WTC11 (cell line): ENCODE measurements at regions not wholly inside any gene's neighbourhood (a gene's known extent, or its start where the extent isn't known, plus 50 kb on each side); places are given as distances from the start of the nearest gene placed in this dataset.

Source experiments
- ATAC-seq: fragments of 200-7000 bp; cut with Tn5 transposase; 2 replicates; pipeline ENCODE4 v1.10.0; 2021; ENCODE audit warnings: mild to moderate bottlenecking, moderate library complexity
- CTCF ChIA-PET: fragments of 300-600 bp; sonication (Branson Sonifier 250); formaldehyde crosslinking; loops from one replicate; lab custom pipeline; 2021; ENCODE audit warnings: antibody characterized with exemption; lab: Charles Lee
- POLR2A ChIA-PET: fragments of 350-600 bp; sonication (Branson Sonifier 250); formaldehyde crosslinking; loops from one replicate; lab custom pipeline; 2021; ENCODE audit warnings: antibody characterized with exemption; lab: Charles Lee
- DNase-seq: peaks from one replicate; pipeline ENCODE4 v3.0.0; 2021; ENCODE audit warnings: low spot score
- H3K27ac Mint-ChIP-seq: 2 replicates; pipeline ENCODE4 v1.8.0; 2021; ENCODE audit warnings: mixed read lengths
- H3K27me3 Mint-ChIP-seq: 2 replicates; pipeline ENCODE4 v1.8.0; 2021; ENCODE audit warnings: low read depth, mild to moderate bottlenecking, moderate library complexity, mixed read lengths
- H3K36me3 Mint-ChIP-seq: 2 replicates; pipeline ENCODE4 v1.8.0; 2021; ENCODE audit warnings: mixed read lengths
- H3K4me1 Mint-ChIP-seq: 2 replicates; pipeline ENCODE4 v1.8.0; 2022; ENCODE audit warnings: mixed read lengths
- H3K4me3 Mint-ChIP-seq: 2 replicates; pipeline ENCODE4 v1.8.0; 2021; ENCODE audit warnings: mild to moderate bottlenecking, moderate library complexity, mixed read lengths
- H3K9me3 Mint-ChIP-seq: 2 replicates; pipeline ENCODE4 v1.8.0; 2021; ENCODE audit warnings: mixed read lengths
- CBFB ChIP-seq: sonication (generic); formaldehyde crosslinking; IDR thresholded peaks from 2 replicates; pipeline ENCODE4 v1.8.1; 2022; ENCODE audit warnings: mild to moderate bottlenecking, low read depth, missing genetic modification reagents
- FOXP1 ChIP-seq: sonication (generic); formaldehyde crosslinking; IDR thresholded peaks from 2 replicates; pipeline ENCODE4 v1.8.0; 2022; ENCODE audit warnings: missing genetic modification reagents, mild to moderate bottlenecking, moderate library complexity, borderline replicate concordance
- GTF2I ChIP-seq: fragments of 250-450 bp; sonication (Bioruptor Pico); conservative IDR thresholded peaks from 2 replicates; pipeline ENCODE4 v1.4.0; 2021; ENCODE audit warnings: mild to moderate bottlenecking
- IRF2 ChIP-seq: sonication (generic); formaldehyde crosslinking; IDR thresholded peaks from 2 replicates; pipeline ENCODE4 v1.8.0; 2022; ENCODE audit warnings: low read depth, missing genetic modification reagents, borderline replicate concordance
- JUN ChIP-seq: sonication (generic); formaldehyde crosslinking; IDR thresholded peaks from 2 replicates; pipeline ENCODE4 v1.8.0; 2023; ENCODE audit warnings: mild to moderate bottlenecking, missing genetic modification reagents
- KAT7 ChIP-seq: sonication (generic); formaldehyde crosslinking; IDR thresholded peaks from 2 replicates; pipeline ENCODE4 v1.8.1; 2023; ENCODE audit warnings: missing genetic modification reagents, mild to moderate bottlenecking, borderline replicate concordance
- MYBL2 ChIP-seq: sonication (generic); formaldehyde crosslinking; IDR thresholded peaks from 2 replicates; pipeline ENCODE4 v1.8.1; 2023; ENCODE audit warnings: mild to moderate bottlenecking, moderate library complexity, missing genetic modification reagents
- NR2C2 ChIP-seq: sonication (generic); formaldehyde crosslinking; IDR thresholded peaks from 2 replicates; pipeline ENCODE4 v1.8.0; 2022; ENCODE audit warnings: mild to moderate bottlenecking, missing genetic modification reagents
- SMAD3 ChIP-seq: sonication (generic); formaldehyde crosslinking; IDR thresholded peaks from 2 replicates; pipeline ENCODE4 v1.8.0; 2022; ENCODE audit warnings: missing genetic modification reagents, mild to moderate bottlenecking, borderline replicate concordance
- SOX15 ChIP-seq: fragments of 250-450 bp; sonication (Bioruptor Pico); IDR thresholded peaks from 2 replicates; pipeline ENCODE4 v1.9.0; 2021; ENCODE audit warnings: mild to moderate bottlenecking
- TEAD1 ChIP-seq: sonication (generic); formaldehyde crosslinking; IDR thresholded peaks from 2 replicates; pipeline ENCODE4 v1.8.0; 2022; ENCODE audit warnings: mild to moderate bottlenecking, missing genetic modification reagents
- TEAD4 ChIP-seq: sonication (generic); formaldehyde crosslinking; IDR thresholded peaks from 2 replicates; pipeline ENCODE4 v1.8.0; 2022; ENCODE audit warnings: mild to moderate bottlenecking, missing genetic modification reagents
- ZNF138 ChIP-seq: sonication (generic); formaldehyde crosslinking; conservative IDR thresholded peaks from 2 replicates; pipeline ENCODE4 v1.8.1; 2022; ENCODE audit warnings: mild to moderate bottlenecking, moderate library complexity, missing genetic modification reagents
- ZNF219 ChIP-seq: sonication (generic); formaldehyde crosslinking; IDR thresholded peaks from 2 replicates; pipeline ENCODE4 v1.8.0; 2023; ENCODE audit warnings: missing genetic modification reagents, mild to moderate bottlenecking, borderline replicate concordance
- TF ChIP-seq, protein P1 (sequence below): fragments of 250-450 bp; sonication (Bioruptor Pico); IDR thresholded peaks from 2 replicates; pipeline ENCODE4 v1.9.0; 2021; ENCODE audit warnings: mild to moderate bottlenecking, borderline replicate concordance
- TF ChIP-seq, protein P2 (sequence below): sonication (generic); formaldehyde crosslinking; conservative IDR thresholded peaks from 2 replicates; pipeline ENCODE4 v1.8.1; 2022; ENCODE audit warnings: mild to moderate bottlenecking, missing genetic modification reagents
- TF ChIP-seq, protein P3 (sequence below): fragments of 250-450 bp; sonication (Bioruptor Pico); IDR thresholded peaks from 2 replicates; pipeline ENCODE4 v1.9.0; 2021; ENCODE audit warnings: mild to moderate bottlenecking
- TF ChIP-seq, protein P4 (sequence below): sonication (generic); formaldehyde crosslinking; IDR thresholded peaks from 2 replicates; pipeline ENCODE4 v1.8.1; 2023; ENCODE audit warnings: mild to moderate bottlenecking, missing genetic modification reagents
- TF ChIP-seq, protein P5 (sequence below): fragments of 250-450 bp; sonication (Bioruptor Pico); IDR thresholded peaks from 2 replicates; pipeline ENCODE4 v1.9.0; 2021; ENCODE audit warnings: moderate library complexity, mild to moderate bottlenecking, inconsistent platforms, borderline replicate concordance
- TF ChIP-seq, protein P6 (sequence below): sonication (generic); formaldehyde crosslinking; conservative IDR thresholded peaks from 2 replicates; pipeline ENCODE4 v1.8.1; 2023; ENCODE audit warnings: mild to moderate bottlenecking, low read depth, missing genetic modification reagents, moderate library complexity

DNA sequence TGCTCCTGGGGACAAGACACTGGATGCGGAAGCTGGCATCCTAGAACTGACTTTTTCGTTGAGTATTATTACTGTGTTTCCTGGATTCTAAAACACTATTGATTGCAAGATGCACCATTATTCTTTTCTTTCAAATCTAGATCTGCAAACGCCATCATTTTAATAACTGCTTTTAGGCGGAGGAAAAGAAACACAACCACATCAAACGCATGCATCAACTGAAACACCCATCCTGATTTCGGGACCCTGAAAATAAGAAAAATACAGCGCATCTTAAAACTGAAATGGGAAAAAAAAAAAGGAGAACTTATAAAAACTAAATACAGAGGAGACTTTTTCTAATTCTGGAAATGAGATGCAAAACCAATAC is 103.7 kb upstream of the MAX start (continued):
- TF ChIP-seq, protein P1, sequence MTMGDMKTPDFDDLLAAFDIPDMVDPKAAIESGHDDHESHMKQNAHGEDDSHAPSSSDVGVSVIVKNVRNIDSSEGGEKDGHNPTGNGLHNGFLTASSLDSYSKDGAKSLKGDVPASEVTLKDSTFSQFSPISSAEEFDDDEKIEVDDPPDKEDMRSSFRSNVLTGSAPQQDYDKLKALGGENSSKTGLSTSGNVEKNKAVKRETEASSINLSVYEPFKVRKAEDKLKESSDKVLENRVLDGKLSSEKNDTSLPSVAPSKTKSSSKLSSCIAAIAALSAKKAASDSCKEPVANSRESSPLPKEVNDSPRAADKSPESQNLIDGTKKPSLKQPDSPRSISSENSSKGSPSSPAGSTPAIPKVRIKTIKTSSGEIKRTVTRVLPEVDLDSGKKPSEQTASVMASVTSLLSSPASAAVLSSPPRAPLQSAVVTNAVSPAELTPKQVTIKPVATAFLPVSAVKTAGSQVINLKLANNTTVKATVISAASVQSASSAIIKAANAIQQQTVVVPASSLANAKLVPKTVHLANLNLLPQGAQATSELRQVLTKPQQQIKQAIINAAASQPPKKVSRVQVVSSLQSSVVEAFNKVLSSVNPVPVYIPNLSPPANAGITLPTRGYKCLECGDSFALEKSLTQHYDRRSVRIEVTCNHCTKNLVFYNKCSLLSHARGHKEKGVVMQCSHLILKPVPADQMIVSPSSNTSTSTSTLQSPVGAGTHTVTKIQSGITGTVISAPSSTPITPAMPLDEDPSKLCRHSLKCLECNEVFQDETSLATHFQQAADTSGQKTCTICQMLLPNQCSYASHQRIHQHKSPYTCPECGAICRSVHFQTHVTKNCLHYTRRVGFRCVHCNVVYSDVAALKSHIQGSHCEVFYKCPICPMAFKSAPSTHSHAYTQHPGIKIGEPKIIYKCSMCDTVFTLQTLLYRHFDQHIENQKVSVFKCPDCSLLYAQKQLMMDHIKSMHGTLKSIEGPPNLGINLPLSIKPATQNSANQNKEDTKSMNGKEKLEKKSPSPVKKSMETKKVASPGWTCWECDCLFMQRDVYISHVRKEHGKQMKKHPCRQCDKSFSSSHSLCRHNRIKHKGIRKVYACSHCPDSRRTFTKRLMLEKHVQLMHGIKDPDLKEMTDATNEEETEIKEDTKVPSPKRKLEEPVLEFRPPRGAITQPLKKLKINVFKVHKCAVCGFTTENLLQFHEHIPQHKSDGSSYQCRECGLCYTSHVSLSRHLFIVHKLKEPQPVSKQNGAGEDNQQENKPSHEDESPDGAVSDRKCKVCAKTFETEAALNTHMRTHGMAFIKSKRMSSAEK (CRISPR knock-in tag) = no peak
- no peak for TF ChIP-seq SOX15 (CRISPR knock-in tag)
- no peak for TF ChIP-seq TEAD1 (CRISPR knock-in tag)
- no peak for TF ChIP-seq MYBL2

DNA sequence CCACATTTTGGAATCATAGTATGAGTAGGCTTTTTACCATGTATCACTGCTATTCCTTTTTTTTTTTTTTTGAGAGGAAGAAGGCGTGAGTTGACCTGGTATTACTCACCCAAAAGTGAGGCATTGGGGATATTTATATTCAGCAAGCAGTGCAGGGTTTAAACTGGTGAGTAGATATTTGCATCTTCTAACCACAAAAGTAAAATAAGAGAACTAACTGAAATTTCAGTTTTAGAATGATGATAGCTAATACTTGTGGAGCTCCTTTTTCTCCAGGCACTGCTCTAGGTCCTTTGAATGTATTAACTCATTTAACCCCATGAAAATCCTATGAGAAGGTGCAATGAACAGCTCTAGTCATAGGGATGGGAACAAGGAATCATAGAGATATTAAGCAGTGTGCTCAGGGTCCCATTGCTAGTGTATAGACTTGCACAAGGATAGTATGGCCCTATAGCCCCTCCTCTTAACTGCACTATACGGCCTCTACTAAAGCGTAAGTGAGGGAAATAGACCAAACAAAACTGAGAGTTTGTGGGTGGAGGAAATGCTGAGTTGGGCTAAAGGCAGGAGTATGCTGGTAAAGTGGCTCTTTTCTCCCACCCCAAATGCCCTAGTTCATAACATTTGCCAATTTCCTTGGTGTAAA is 104.3 kb upstream of the MAX start:
- ATAC-seq = no peak

More for the DNA sequence above, 104.3 kb upstream of the MAX start:
- Mint-ChIP-seq H3K4me3 (no peak overlapping the region), H3K4me1 (no peaks in the 10 kb centered on the region; the same call in 1 of the 2 replicates), H3K27me3 (no peaks in the 10 kb centered on the region; the same call in 1 of the 2 replicates), H3K9me3 (peaks cover 14% of the 10 kb centered on the region), H3K27ac (no peak overlapping the region), H3K36me3 (peaks cover 6% of the 10 kb centered on the region)
- POLR2A ChIA-PET = no interaction called here
- CTCF ChIA-PET = no interaction called here
- TF ChIP-seq KAT7 (CRISPR knock-in tag) (no peak), SMAD3 (CRISPR knock-in tag) (no peak), IRF2 (CRISPR knock-in tag) (no peak), JUN (CRISPR knock-in tag) (no peak), TEAD4 (no peak), ZNF138 (CRISPR knock-in tag) (no peak), ZNF219 (CRISPR knock-in tag) (no peak), GTF2I (no peak), CBFB (CRISPR knock-in tag) (no peak), FOXP1 (CRISPR knock-in tag) (no peak), NR2C2 (no peak)
- TF ChIP-seq, protein P2, sequence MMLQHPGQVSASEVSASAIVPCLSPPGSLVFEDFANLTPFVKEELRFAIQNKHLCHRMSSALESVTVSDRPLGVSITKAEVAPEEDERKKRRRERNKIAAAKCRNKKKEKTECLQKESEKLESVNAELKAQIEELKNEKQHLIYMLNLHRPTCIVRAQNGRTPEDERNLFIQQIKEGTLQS (CRISPR knock-in tag) = no peak
- TF ChIP-seq, protein P1 (CRISPR knock-in tag) = no peak
- TF ChIP-seq, protein P3, sequence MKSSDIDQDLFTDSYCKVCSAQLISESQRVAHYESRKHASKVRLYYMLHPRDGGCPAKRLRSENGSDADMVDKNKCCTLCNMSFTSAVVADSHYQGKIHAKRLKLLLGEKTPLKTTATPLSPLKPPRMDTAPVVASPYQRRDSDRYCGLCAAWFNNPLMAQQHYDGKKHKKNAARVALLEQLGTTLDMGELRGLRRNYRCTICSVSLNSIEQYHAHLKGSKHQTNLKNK = no peak
- TF ChIP-seq, protein P4, sequence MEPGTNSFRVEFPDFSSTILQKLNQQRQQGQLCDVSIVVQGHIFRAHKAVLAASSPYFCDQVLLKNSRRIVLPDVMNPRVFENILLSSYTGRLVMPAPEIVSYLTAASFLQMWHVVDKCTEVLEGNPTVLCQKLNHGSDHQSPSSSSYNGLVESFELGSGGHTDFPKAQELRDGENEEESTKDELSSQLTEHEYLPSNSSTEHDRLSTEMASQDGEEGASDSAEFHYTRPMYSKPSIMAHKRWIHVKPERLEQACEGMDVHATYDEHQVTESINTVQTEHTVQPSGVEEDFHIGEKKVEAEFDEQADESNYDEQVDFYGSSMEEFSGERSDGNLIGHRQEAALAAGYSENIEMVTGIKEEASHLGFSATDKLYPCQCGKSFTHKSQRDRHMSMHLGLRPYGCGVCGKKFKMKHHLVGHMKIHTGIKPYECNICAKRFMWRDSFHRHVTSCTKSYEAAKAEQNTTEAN (CRISPR knock-in tag) = no peak
- TF ChIP-seq, protein P5, sequence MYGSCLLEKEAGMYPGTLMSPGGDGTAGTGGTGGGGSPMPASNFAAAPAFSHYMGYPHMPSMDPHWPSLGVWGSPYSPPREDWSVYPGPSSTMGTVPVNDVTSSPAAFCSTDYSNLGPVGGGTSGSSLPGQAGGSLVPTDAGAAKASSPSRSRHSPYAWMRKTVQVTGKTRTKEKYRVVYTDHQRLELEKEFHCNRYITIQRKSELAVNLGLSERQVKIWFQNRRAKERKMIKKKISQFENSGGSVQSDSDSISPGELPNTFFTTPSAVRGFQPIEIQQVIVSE (CRISPR knock-in tag) = no peak
- TF ChIP-seq, protein P6, sequence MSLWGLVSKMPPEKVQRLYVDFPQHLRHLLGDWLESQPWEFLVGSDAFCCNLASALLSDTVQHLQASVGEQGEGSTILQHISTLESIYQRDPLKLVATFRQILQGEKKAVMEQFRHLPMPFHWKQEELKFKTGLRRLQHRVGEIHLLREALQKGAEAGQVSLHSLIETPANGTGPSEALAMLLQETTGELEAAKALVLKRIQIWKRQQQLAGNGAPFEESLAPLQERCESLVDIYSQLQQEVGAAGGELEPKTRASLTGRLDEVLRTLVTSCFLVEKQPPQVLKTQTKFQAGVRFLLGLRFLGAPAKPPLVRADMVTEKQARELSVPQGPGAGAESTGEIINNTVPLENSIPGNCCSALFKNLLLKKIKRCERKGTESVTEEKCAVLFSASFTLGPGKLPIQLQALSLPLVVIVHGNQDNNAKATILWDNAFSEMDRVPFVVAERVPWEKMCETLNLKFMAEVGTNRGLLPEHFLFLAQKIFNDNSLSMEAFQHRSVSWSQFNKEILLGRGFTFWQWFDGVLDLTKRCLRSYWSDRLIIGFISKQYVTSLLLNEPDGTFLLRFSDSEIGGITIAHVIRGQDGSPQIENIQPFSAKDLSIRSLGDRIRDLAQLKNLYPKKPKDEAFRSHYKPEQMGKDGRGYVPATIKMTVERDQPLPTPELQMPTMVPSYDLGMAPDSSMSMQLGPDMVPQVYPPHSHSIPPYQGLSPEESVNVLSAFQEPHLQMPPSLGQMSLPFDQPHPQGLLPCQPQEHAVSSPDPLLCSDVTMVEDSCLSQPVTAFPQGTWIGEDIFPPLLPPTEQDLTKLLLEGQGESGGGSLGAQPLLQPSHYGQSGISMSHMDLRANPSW (CRISPR knock-in tag) = no peak
- no peak for DNase-seq
